K562 (cell line): ENCODE measurements at regions not wholly inside any gene's neighbourhood (a gene's known extent, or its start where the extent isn't known, plus 50 kb on each side); places are given as distances from the start of the nearest gene placed in this dataset.
"Not testable (repeated sequence)": the region's sequence is repeated elsewhere in the genome, so short reads cannot be mapped to it uniquely, and the experiment has no call there.

Source experiments
- ATAC-seq: fragments of 200-7000 bp; cut with Tn5 transposase; 3 replicates; pipeline ENCODE4 v1.9.1; 2020; ENCODE audit warnings: moderate library complexity
- BruUV-seq: library from RNA; stranded (reverse); fragments of 400-500 nt; replicated peaks from 2 replicates; lab custom pipeline; 2021; lab: Mats Ljungman, UMichigan
- CTCF ChIA-PET: fragments of 300-600 bp; formaldehyde crosslinking; extraction: SDS; loops from one replicate; lab custom pipeline; 2021; ENCODE audit warnings: low intra/inter-chr PET ratio; lab: Yijun Ruan, JAX
- POLR2A ChIA-PET: fragments of 300-600, 350-650 bp; sonication (Branson Sonifier 250); formaldehyde crosslinking; extraction: SDS; loops from one replicate; lab custom pipeline; 2021; ENCODE audit warnings: antibody characterized with exemption, inconsistent platforms; lab: Yijun Ruan, JAX
- DNase-seq, 4 experiments: peaks; one replicate each; pipeline versions ENCODE4 v3.0.0 to v3.0.0-alpha.2; 2011 to 2018; ENCODE audit warnings: low spot score in 3 of 4, mixed read lengths in 3 of 4; ENCODE audit errors: extremely low read depth in 1 of 4
- FAIRE-seq: peaks from 2 replicates; lab custom pipeline; 2011; peaks lifted over from hg19 to GRCh38; lab: Jason Lieb, UNC
- H2AFZ ChIP-seq: 2 replicates; pipeline ENCODE4 v1.6.0; 2011; ENCODE audit warnings: low read depth, low read length, control low read depth, inconsistent platforms
- H3K27ac ChIP-seq: fragments of 200-600 bp; 3 replicates; pipeline ENCODE4 v1.8.0; 2011; ENCODE audit warnings: low read depth, mild to moderate bottlenecking, control low read depth, inconsistent platforms, low read length, moderate library complexity, mixed read lengths; ENCODE audit errors: extremely low read depth
- H3K27me3 ChIP-seq, 2 experiments: fragments of 300-600 bp in 1 of 2; 2 replicates in 1 of 2; 3 replicates in 1 of 2; pipeline versions ENCODE4 v1.6.0 to v1.8.0; 2011; ENCODE audit warnings: inconsistent platforms in 2 of 2, low read length in 2 of 2, mild to moderate bottlenecking in 1 of 2, mixed read lengths in 1 of 2, moderate library complexity in 1 of 2; ENCODE audit not compliant: control insufficient read depth in 2 of 2, insufficient read depth in 2 of 2
- H3K36me3 ChIP-seq: fragments of 300-600 bp; 3 replicates; pipeline ENCODE4 v1.8.0; 2011; ENCODE audit warnings: mild to moderate bottlenecking, low read length, inconsistent platforms; ENCODE audit not compliant: control insufficient read depth, insufficient read depth
- H3K4me1 ChIP-seq, 2 experiments: fragments of 200-600 bp in 1 of 2; replicated peaks in 1 of 2; 2 replicates in 1 of 2; 3 replicates in 1 of 2; pipeline versions ENCODE4 v1.5.1 to v1.8.0; 2011; ENCODE audit warnings: inconsistent platforms in 2 of 2, low read length in 2 of 2, mild to moderate bottlenecking in 1 of 2, mixed read lengths in 1 of 2, moderate library complexity in 1 of 2; ENCODE audit not compliant: control insufficient read depth in 2 of 2, insufficient read depth in 2 of 2
- H3K4me2 ChIP-seq: 2 replicates; pipeline ENCODE4 v1.6.1; 2011; ENCODE audit warnings: low read length, control low read depth, inconsistent platforms, mixed read lengths; ENCODE audit not compliant: insufficient read depth
- H3K4me3 ChIP-seq: fragments of 200-600 bp; sonication (generic), shearing (Covaris generic); 2 replicates; pipeline ENCODE4 v1.5.1; 2016; ENCODE audit warnings: control low read depth, inconsistent platforms
- H3K79me2 ChIP-seq: fragments of 200-600 bp; 3 replicates; pipeline ENCODE4 v1.8.0; 2011; ENCODE audit warnings: low read length, inconsistent platforms; ENCODE audit not compliant: control insufficient read depth, insufficient read depth
- H3K9ac ChIP-seq, 2 experiments: 2 replicates each; pipeline versions ENCODE4 v1.6.0 to v1.6.1; 2011; ENCODE audit warnings: low read depth in 2 of 2, low read length in 2 of 2, control low read depth in 1 of 2, inconsistent platforms in 1 of 2, mild to moderate bottlenecking in 1 of 2, mixed read lengths in 1 of 2; ENCODE audit not compliant: insufficient read depth in 1 of 2
- H3K9me1 ChIP-seq: one replicate; pipeline ENCODE4 v1.6.0; 2011; ENCODE audit warnings: inconsistent platforms, mild to moderate bottlenecking, low read length, moderate library complexity; ENCODE audit not compliant: control insufficient read depth, insufficient read depth
- H3K9me3 ChIP-seq: replicated peaks from 2 replicates; pipeline ENCODE4 v1.5.1; 2011; ENCODE audit warnings: low read depth, low read length, inconsistent platforms; ENCODE audit not compliant: control insufficient read depth, insufficient read depth
- H4K20me1 ChIP-seq: replicated peaks from 2 replicates; pipeline ENCODE4 v1.6.1; 2011; ENCODE audit warnings: low read length, inconsistent platforms, mixed read lengths; ENCODE audit not compliant: control insufficient read depth, insufficient read depth
- ELF1 ChIP-seq: fragments of 200-800 bp; sonication (Bioruptor generic); IDR thresholded peaks from 2 replicates; pipeline ENCODE4 v1.6.1; 2016; ENCODE audit warnings: missing genetic modification characterization, missing compliant biosample characterization
- ETV6 ChIP-seq, 3 experiments: fragments of 150-350 bp in 1 of 3; sonication (generic) in 1 of 3; formaldehyde crosslinking in 1 of 3; IDR thresholded peaks; 2 replicates each; pipeline versions ENCODE4 v1.6.1 to v1.8.0; 2014 to 2022; ENCODE audit warnings: borderline replicate concordance in 2 of 3, low read depth in 2 of 3, antibody characterized with exemption in 1 of 3, low read length in 1 of 3, mild to moderate bottlenecking in 1 of 3, missing genetic modification reagents in 1 of 3
- GABPA ChIP-seq: fragments of 200-800 bp; sonication (Bioruptor generic); conservative IDR thresholded peaks from 2 replicates; pipeline ENCODE4 v1.6.1; 2016; ENCODE audit warnings: low read depth, missing genetic modification characterization, missing compliant biosample characterization
- WGBS: fragments of 100-300 bp; shearing (Covaris generic); methylation state at CpG from one replicate; pipeline ENCODE4 v1.1.6; 2016; ENCODE audit warnings: low coverage, mixed read lengths; ENCODE audit not compliant: insufficient coverage; ENCODE audit errors: missing lambda C conversion rate; 5-methylcytosine and 5-hydroxymethylcytosine counted together
- in situ Hi-C: fragments of 300-500 bp; cut with MboI; formaldehyde crosslinking; loops from 4 replicates; pipeline ENCODE4 v1.15.0; 2018; ENCODE audit warnings: inconsistent platforms, mixed read lengths
- intact Hi-C: fragments of 100-400 bp; cut with micrococcal nuclease; formaldehyde crosslinking; loops from 2 replicates; pipeline ENCODE4 v1.14.2; 2022
- TF ChIP-seq, protein P1 (sequence below), 2 experiments: fragments of 450-650 bp in 1 of 2; sonication (generic) in 1 of 2; formaldehyde crosslinking in 1 of 2; IDR thresholded peaks; 2 replicates each; pipeline versions ENCODE4 v1.7.1 to v1.9.0; 2016 to 2022; ENCODE audit warnings: inconsistent platforms in 1 of 2, mild to moderate bottlenecking in 1 of 2, missing genetic modification reagents in 1 of 2

DNA sequence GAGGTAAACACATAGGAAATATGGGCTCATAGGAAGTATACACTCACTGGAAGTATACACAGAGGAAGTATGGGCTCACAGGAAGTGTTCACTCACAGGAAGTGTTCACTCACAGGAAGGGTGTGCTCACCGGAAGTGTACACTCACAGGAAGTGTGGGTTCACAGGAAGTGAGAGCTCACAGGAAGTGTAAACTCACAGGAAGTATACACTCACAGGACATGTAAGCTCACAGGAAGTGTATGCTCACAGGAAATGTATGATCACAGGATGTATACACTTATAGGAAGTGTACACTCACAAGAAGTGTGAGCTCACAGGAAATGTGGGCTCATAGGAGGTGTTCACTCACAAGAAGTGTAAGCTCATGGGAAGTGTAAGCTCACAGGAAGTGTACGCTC, 88.1 kb downstream of the ATP6V0E2 start:
- FAIRE-seq; H3K79me2 ChIP-seq; H3K4me2 ChIP-seq; CTCF ChIA-PET; H3K9me3 ChIP-seq; BruUV-seq; H3K4me1 ChIP-seq; ATAC-seq; H3K9ac ChIP-seq; H3K36me3 ChIP-seq; H3K27me3 ChIP-seq; H4K20me1 ChIP-seq; intact Hi-C loops; H3K9me1 ChIP-seq; H2AFZ ChIP-seq; POLR2A ChIA-PET; DNase-seq; H3K27ac ChIP-seq; H3K4me3 ChIP-seq; in situ Hi-C loops; TF ChIP-seq ETV6 (CRISPR knock-in tag; IDR thresholded peaks at IDR 0.05; ENCODE audit: borderline replicate concordance): not testable (repeated sequence)
- 10% methylated on average over 2 of the region's 2 CpGs for WGBS
- TF ChIP-seq ELF1 (tag), result 0 out of 2 replicates have a peak, but pooled peaks have one; percentile 34
- 0 out of 4 replicates have a peak, but pooled peaks of 1 of the 2 experiments have one; percentile 18 for TF ChIP-seq ETV6 (IDR thresholded peaks at IDR 0.05; ENCODE audit: borderline replicate concordance in 1 of 2, low read depth in 2 of 2, low read length in 1 of 2)
- TF ChIP-seq, protein P1, sequence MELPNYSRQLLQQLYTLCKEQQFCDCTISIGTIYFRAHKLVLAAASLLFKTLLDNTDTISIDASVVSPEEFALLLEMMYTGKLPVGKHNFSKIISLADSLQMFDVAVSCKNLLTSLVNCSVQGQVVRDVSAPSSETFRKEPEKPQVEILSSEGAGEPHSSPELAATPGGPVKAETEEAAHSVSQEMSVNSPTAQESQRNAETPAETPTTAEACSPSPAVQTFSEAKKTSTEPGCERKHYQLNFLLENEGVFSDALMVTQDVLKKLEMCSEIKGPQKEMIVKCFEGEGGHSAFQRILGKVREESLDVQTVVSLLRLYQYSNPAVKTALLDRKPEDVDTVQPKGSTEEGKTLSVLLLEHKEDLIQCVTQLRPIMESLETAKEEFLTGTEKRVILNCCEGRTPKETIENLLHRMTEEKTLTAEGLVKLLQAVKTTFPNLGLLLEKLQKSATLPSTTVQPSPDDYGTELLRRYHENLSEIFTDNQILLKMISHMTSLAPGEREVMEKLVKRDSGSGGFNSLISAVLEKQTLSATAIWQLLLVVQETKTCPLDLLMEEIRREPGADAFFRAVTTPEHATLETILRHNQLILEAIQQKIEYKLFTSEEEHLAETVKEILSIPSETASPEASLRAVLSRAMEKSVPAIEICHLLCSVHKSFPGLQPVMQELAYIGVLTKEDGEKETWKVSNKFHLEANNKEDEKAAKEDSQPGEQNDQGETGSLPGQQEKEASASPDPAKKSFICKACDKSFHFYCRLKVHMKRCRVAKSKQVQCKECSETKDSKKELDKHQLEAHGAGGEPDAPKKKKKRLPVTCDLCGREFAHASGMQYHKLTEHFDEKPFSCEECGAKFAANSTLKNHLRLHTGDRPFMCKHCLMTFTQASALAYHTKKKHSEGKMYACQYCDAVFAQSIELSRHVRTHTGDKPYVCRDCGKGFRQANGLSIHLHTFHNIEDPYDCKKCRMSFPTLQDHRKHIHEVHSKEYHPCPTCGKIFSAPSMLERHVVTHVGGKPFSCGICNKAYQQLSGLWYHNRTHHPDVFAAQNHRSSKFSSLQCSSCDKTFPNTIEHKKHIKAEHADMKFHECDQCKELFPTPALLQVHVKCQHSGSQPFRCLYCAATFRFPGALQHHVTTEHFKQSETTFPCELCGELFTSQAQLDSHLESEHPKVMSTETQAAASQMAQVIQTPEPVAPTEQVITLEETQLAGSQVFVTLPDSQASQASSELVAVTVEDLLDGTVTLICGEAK (IDR thresholded peaks at IDR 0.05), result peak; percentile 42; the same call in 1 of the 2 replicates
- TF ChIP-seq, protein P1 (CRISPR knock-in tag; IDR thresholded peaks at IDR 0.05), result not testable (repeated sequence)
- TF ChIP-seq GABPA, result peak; percentile 59

DNA sequence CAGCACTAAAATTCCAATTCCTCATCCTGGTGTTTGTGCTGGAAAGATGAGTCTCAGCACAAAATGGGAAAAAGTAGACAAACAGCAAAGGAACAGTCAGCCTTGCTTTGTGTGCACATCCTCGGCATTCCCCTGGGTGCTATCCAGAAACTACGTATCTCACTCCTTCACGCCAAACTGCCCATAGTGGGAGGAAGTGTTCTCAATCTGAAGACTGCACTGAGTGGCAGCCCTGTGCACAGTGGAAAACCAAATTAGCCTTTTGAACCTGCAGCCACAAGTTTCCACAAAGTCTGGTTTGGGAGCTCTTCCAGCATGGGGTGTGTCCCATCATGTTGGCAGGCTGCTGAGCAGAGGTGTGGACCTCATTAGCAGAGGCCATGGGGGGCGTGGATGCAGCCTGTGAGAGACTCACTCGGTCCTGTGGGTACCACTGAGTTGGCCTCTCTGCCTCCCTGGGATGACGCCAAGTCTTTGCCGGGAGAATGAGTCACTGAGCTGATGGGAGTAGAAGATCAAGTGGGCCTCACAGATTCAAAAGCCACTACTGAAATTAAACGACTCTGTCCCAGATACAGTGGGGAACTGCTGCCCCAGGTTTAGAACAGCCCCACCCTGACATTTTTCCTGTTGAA, 89.0 kb downstream of the ATP6V0E2 start:
- H3K4me2 ChIP-seq, H3K9me1 ChIP-seq, in situ Hi-C loops, ATAC-seq, H3K36me3 ChIP-seq, H3K9ac ChIP-seq, H4K20me1 ChIP-seq, H3K27ac ChIP-seq, H3K79me2 ChIP-seq, H3K4me3 ChIP-seq, FAIRE-seq, H2AFZ ChIP-seq, BruUV-seq, H3K9me3 ChIP-seq, CTCF ChIA-PET, DNase-seq, intact Hi-C loops, POLR2A ChIA-PET, H3K27me3 ChIP-seq, H3K4me1 ChIP-seq: not testable (repeated sequence)
- WGBS, result 0% methylated on average over 7 of the region's 8 CpGs
